ENCODE measurements at regions not wholly inside any gene's neighbourhood (a gene's known extent, or its start where the extent isn't known, plus 50 kb on each side); places are given as distances from the start of the nearest gene placed in this dataset.
"Not testable (repeated sequence)": the region's sequence is repeated elsewhere in the genome, so short reads cannot be mapped to it uniquely, and the experiment has no call there.

DNA sequence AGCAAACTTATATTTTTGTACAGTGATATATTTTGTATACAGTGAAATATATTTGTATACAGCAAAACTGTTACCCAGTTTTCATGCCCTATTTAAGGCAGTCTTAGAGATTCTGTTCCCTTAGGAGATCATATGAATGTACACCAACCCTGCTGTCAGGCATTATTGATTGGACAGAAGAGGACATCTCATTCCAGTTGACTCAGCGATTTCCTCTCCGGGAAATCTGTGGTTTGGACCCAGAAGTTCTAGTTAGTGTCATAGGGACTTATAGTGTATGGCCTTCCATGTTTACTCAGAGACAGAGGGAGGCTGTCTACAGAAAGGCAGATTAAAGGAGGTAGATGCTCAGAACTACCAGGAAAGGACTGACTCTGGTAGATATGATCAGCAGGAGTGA is 318.8 kb upstream of the KCNMB2 start:
- TF ChIP-seq, protein P1, sequence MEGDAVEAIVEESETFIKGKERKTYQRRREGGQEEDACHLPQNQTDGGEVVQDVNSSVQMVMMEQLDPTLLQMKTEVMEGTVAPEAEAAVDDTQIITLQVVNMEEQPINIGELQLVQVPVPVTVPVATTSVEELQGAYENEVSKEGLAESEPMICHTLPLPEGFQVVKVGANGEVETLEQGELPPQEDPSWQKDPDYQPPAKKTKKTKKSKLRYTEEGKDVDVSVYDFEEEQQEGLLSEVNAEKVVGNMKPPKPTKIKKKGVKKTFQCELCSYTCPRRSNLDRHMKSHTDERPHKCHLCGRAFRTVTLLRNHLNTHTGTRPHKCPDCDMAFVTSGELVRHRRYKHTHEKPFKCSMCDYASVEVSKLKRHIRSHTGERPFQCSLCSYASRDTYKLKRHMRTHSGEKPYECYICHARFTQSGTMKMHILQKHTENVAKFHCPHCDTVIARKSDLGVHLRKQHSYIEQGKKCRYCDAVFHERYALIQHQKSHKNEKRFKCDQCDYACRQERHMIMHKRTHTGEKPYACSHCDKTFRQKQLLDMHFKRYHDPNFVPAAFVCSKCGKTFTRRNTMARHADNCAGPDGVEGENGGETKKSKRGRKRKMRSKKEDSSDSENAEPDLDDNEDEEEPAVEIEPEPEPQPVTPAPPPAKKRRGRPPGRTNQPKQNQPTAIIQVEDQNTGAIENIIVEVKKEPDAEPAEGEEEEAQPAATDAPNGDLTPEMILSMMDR (IDR thresholded peaks at IDR 0.05; ENCODE audit: extremely low read depth, insufficient read depth, missing control alignments), result no peak
- in situ Hi-C loops (cut with MboI; ENCODE audit: low pct_unique_long_range_greater_than_20kb, low sequenced_read_pairs, unreplicated experiment), result no loop called here

DNA sequence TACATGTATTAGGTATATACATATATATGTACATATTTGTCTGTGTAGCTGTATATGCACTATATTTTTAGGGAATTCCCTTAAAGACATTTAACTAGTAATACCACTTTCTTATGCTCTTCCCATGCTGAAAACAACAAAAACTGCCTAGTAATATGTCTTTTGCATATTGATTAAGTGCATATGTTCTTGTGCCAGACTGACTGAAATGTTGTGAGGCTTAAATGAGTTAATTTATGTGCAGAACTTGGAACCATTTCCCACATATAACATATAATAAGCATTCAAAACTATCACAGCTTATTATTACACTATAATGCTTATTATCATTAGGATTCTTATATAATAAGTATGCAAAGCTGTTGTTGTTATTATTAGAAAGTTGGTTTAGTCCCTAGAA is 318.0 kb upstream of the KCNMB2 start:
- TF ChIP-seq, protein P1 (IDR thresholded peaks at IDR 0.05; ENCODE audit: extremely low read depth, insufficient read depth, missing control alignments), result no peak
- in situ Hi-C loops (cut with MboI; ENCODE audit: low pct_unique_long_range_greater_than_20kb, low sequenced_read_pairs, unreplicated experiment), result no loop called here
- no peak for DNase-seq (ENCODE audit: low spot score)

More for the DNA sequence above, 318.8 kb upstream of the KCNMB2 start:
- no peak for DNase-seq (ENCODE audit: low spot score)

DNA sequence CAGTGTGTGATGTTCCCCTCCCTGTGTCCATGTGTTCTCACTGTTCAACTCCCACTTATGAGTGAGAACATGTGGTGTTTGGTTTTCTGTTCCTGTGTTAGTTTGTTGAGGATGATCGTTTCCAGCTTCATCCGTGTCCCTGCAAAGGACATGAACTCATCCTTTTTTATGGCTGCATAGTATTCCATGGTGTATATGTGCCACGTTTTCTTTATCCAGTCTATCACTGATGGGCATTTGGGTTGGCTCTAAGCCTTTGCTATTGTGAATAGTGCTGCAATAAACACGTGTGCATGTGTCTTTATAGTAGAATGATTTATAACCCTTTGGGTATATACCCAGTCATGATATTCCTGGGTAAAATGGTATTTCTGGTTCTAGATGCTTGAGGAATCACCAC is 316.6 kb upstream of the KCNMB2 start:
- DNase-seq (ENCODE audit: low spot score); in situ Hi-C loops (cut with MboI; ENCODE audit: low pct_unique_long_range_greater_than_20kb, low sequenced_read_pairs, unreplicated experiment): not testable (repeated sequence)

DNA sequence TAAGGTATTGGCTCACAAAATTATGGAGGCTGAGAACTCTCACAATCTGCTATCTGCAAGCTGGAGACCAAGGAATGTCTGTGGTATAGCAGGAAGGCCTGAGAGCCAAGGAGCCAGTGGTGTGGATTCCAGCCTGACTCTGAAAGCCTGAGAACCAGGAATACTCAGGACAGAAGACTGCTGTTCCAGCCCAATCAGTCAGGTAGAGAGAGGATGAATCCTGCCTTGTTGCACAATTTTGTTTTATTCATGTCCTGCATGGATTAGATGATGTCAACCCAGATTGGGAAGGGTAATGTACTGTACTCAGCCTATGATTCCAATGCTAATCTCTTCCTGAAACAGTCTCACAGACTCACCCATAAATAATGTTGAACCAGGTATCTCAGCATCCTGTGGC is 312.4 kb upstream of the KCNMB2 start:
- TF ChIP-seq, protein P1 (IDR thresholded peaks at IDR 0.05; ENCODE audit: extremely low read depth, insufficient read depth, missing control alignments), result no peak
- DNase-seq (ENCODE audit: low spot score), result no peak

DNA sequence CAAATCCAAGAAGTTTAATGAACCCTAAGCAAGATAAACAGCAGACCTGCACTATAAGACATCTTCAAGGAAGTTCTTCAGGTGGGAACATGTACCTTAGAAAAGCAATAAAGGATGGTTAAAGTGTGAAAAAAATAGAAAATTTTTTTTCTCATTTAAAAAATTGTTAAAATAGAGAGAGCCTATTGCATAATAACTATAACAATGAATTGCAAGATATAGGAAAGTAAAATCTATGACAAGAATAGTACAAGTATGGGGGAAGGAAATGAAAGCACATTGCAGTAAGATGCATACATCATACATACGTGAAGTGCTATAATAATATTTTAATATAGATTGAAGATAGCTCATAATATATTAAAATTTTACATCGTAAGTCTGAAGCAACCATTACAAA is 310.1 kb upstream of the KCNMB2 start:
- DNase-seq (ENCODE audit: low spot score), result no peak
- in situ Hi-C loops (cut with MboI; ENCODE audit: low pct_unique_long_range_greater_than_20kb, low sequenced_read_pairs, unreplicated experiment), result no loop called here
- TF ChIP-seq, protein P1 (IDR thresholded peaks at IDR 0.05; ENCODE audit: extremely low read depth, insufficient read depth, missing control alignments), result no peak

More for the DNA sequence above, 312.4 kb upstream of the KCNMB2 start:
- in situ Hi-C loops (cut with MboI; ENCODE audit: low pct_unique_long_range_greater_than_20kb, low sequenced_read_pairs, unreplicated experiment), result no loop called here

DNA sequence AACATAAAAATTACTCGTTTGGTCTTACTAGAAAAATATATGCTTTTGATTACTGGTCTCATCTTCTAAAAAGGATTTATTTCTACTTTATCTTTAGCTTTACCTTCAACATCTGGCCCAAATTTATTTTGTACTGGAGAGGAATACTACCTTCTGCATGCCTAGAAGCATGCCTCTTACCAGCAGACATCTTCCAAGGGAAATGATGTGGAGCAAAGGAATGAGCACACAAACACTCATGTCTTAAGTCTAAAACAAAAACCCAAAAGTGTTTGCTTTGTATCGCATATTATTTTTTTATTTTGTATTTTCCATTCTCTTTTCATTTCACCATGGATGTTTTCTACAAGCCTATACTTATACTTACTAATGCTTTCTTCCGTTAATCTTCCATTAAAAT is 304.6 kb upstream of the KCNMB2 start:
- in situ Hi-C loops (cut with MboI; ENCODE audit: low pct_unique_long_range_greater_than_20kb, low sequenced_read_pairs, unreplicated experiment), result no loop called here
- TF ChIP-seq, protein P1 (IDR thresholded peaks at IDR 0.05; ENCODE audit: extremely low read depth, insufficient read depth, missing control alignments), result no peak
- DNase-seq (ENCODE audit: low spot score), result no peak

DNA sequence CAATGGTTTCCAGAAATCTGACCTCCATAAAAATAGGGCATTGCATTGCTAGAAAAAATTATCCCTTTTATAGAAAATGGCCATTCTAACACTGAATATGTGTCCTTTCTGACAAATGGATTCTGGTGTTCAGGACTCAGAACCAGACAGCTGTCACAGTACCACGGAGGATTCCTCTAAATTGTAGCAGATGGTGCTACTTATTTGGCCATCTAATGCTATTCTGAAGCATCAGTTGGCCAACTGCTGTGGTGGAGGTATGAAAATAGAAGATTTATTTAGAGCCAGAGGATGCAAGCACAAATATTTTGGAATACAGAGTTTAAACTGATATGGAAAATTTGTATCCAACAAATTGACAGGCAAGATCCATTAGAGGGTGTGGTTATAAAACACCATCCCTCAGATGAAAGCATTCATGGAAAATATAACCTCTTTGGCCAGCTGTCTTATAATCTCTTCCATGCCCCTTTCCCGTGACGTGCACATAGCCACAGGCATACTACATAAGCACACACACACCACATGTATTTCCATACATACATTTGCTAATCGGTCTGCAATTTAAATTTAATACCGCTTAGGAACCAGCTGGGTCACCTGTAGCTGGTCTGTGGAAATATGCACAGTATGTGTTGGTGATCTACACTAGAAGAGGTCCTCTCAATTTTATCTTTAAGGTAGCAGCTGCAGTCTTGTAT is 302.7 kb upstream of the KCNMB2 start:
- TF ChIP-seq, protein P1 (IDR thresholded peaks at IDR 0.05; ENCODE audit: extremely low read depth, insufficient read depth, missing control alignments), result no peak
- in situ Hi-C loops (cut with MboI; ENCODE audit: low pct_unique_long_range_greater_than_20kb, low sequenced_read_pairs, unreplicated experiment), result no loop called here
- no peak for DNase-seq (ENCODE audit: low spot score)
